SK-N-SH (cell line): ENCODE measurements at regions not wholly inside any gene's neighbourhood (a gene's known extent, or its start where the extent isn't known, plus 50 kb on each side); places are given as distances from the start of the nearest gene placed in this dataset.

Source experiments
- CTCF ChIA-PET: fragments of 300-600, 350-600 bp; formaldehyde crosslinking; extraction: SDS; loops from one replicate; lab custom pipeline; 2021; lab: Yijun Ruan, JAX
- POLR2A ChIA-PET: fragments of 350-600 bp; sonication (Branson Sonifier 250); formaldehyde crosslinking; extraction: SDS; loops from one replicate; lab custom pipeline; 2020; ENCODE audit warnings: antibody characterized with exemption, inconsistent platforms; lab: Yijun Ruan, JAX
- DNase-seq: peaks from one replicate; pipeline ENCODE4 v3.0.0; 2012
- H2AFZ ChIP-seq: fragments of 200-600 bp; sonication (generic); 2 replicates; pipeline ENCODE4 v1.8.1; 2016; ENCODE audit warnings: antibody characterized with exemption, mild to moderate bottlenecking, low read depth
- H3F3A ChIP-seq: fragments of 200-600 bp; sonication (generic); replicated peaks from 2 replicates; pipeline ENCODE3; 2016; ENCODE audit warnings: antibody characterized with exemption, mild to moderate bottlenecking; ENCODE audit not compliant: insufficient read depth
- H3K27ac ChIP-seq, 2 experiments: fragments of 200-500 bp in 1 of 2; fragments of 200-600 bp in 1 of 2; sonication (Bioruptor generic) in 1 of 2; sonication (generic), shearing (Covaris generic) in 1 of 2; 2 replicates each; pipeline versions ENCODE4 v1.5.1 to v1.6.1; 2014 to 2016; ENCODE audit warnings: low read depth in 2 of 2, inconsistent platforms in 1 of 2, low read length in 1 of 2, mild to moderate bottlenecking in 1 of 2, mixed read lengths in 1 of 2
- H3K27me3 ChIP-seq: fragments of 200-600 bp; sonication (generic), shearing (Covaris generic); 2 replicates; pipeline ENCODE4 v1.6.1; 2016; ENCODE audit warnings: mixed run types; ENCODE audit not compliant: insufficient read depth
- H3K36me3 ChIP-seq, 2 experiments: fragments of 200-500 bp in 1 of 2; fragments of 200-600 bp in 1 of 2; sonication (Bioruptor generic) in 1 of 2; sonication (generic) in 1 of 2; replicated peaks in 1 of 2; 2 replicates each; pipeline versions ENCODE3 to v1.5.1; 2014 to 2016; ENCODE audit warnings: low read length in 1 of 2, mild to moderate bottlenecking in 1 of 2; ENCODE audit not compliant: insufficient read depth in 2 of 2, control insufficient read depth in 1 of 2
- H3K4me1 ChIP-seq, 2 experiments: fragments of 200-500 bp in 1 of 2; fragments of 200-600 bp in 1 of 2; sonication (Bioruptor generic) in 1 of 2; sonication (generic), shearing (Covaris generic) in 1 of 2; 2 replicates each; pipeline versions ENCODE4 v1.5.1 to v1.6.1; 2014 to 2016; ENCODE audit warnings: low read depth in 1 of 2, low read length in 1 of 2, mixed run types in 1 of 2; ENCODE audit not compliant: insufficient read depth in 2 of 2, control insufficient read depth in 1 of 2
- H3K4me2 ChIP-seq: fragments of 200-600 bp; sonication (generic), shearing (Covaris generic); 2 replicates; pipeline ENCODE4 v1.6.1; 2017; ENCODE audit warnings: mixed run types
- H3K4me3 ChIP-seq, 2 experiments: fragments of 200-500 bp in 1 of 2; fragments of 200-600 bp in 1 of 2; sonication (Bioruptor generic) in 1 of 2; sonication (generic), shearing (Covaris generic) in 1 of 2; 2 replicates each; pipeline versions ENCODE4 v1.5.1 to v1.8.1; 2014 to 2016; ENCODE audit warnings: low read depth in 2 of 2, inconsistent platforms in 1 of 2, low read length in 1 of 2, mild to moderate bottlenecking in 1 of 2, mixed read lengths in 1 of 2, moderate library complexity in 1 of 2
- H3K79me2 ChIP-seq: fragments of 200-600 bp; sonication (generic); 2 replicates; pipeline ENCODE4 v1.8.1; 2017; ENCODE audit warnings: mild to moderate bottlenecking; ENCODE audit not compliant: insufficient read depth
- H3K9ac ChIP-seq: fragments of 200-600 bp; sonication (generic); 2 replicates; pipeline ENCODE4 v1.6.1; 2017; ENCODE audit warnings: mixed run types
- H3K9me2 ChIP-seq: fragments of 200-600 bp; sonication (generic); 2 replicates; pipeline ENCODE4 v1.6.1; 2017; ENCODE audit warnings: mixed run types
- H3K9me3 ChIP-seq: fragments of 200-600 bp; sonication (generic); 2 replicates; pipeline ENCODE4 v1.6.1; 2017; ENCODE audit warnings: mixed run types, mild to moderate bottlenecking, moderate library complexity
- H4K20me1 ChIP-seq: fragments of 200-600 bp; sonication (generic); 2 replicates; pipeline ENCODE4 v1.6.1; 2017; ENCODE audit warnings: mild to moderate bottlenecking, mixed run types; ENCODE audit not compliant: insufficient read depth
- CHD2 ChIP-seq: fragments of 150-350 bp; IDR thresholded peaks from 2 replicates; pipeline ENCODE4 v1.6.1; 2018; ENCODE audit warnings: low read length; ENCODE audit not compliant: partially characterized antibody
- CTCF ChIP-seq: fragments of 200-600 bp; sonication (generic); IDR thresholded peaks from 2 replicates; pipeline ENCODE4 v1.6.1; 2017; ENCODE audit warnings: antibody characterized with exemption, mild to moderate bottlenecking, moderate library complexity
- ELF1 ChIP-seq: IDR thresholded peaks from 2 replicates; pipeline ENCODE4 v1.4.0; 2012
- EP300 ChIP-seq, 2 experiments: IDR thresholded peaks; 2 replicates each; pipeline versions ENCODE4 v1.4.0 to v1.6.1; 2012; ENCODE audit warnings: borderline replicate concordance in 1 of 2, low read depth in 1 of 2, low read length in 1 of 2
- FOXJ3 ChIP-seq: sonication (generic); formaldehyde crosslinking; IDR thresholded peaks from 2 replicates; pipeline ENCODE4 v1.5.1; 2020; ENCODE audit warnings: mild to moderate bottlenecking, missing genetic modification reagents
- FOXM1 ChIP-seq: IDR thresholded peaks from 2 replicates; pipeline ENCODE4 v1.4.0; 2012; ENCODE audit warnings: low read depth, mild to moderate bottlenecking
- GATA2 ChIP-seq: sonication (generic); formaldehyde crosslinking; IDR thresholded peaks from 2 replicates; pipeline ENCODE4 v1.5.0; 2020; ENCODE audit warnings: mild to moderate bottlenecking, missing genetic modification reagents
- JUND ChIP-seq: IDR thresholded peaks from 2 replicates; pipeline ENCODE4 v1.4.0; 2012
- MAX ChIP-seq: IDR thresholded peaks from 2 replicates; pipeline ENCODE4 v1.4.0; 2012; ENCODE audit warnings: low read depth
- MEF2A ChIP-seq: IDR thresholded peaks from 2 replicates; pipeline ENCODE4 v1.4.0; 2012; ENCODE audit warnings: low read depth, borderline replicate concordance
- MXI1 ChIP-seq: IDR thresholded peaks from 2 replicates; pipeline ENCODE4 v1.6.1; 2012; ENCODE audit warnings: mild to moderate bottlenecking, low read depth, low read length, improper control_type of control experiment
- NFIC ChIP-seq: IDR thresholded peaks from 2 replicates; pipeline ENCODE4 v1.4.0; 2012; ENCODE audit warnings: borderline replicate concordance
- POLR2AphosphoS5 ChIP-seq: IDR thresholded peaks from 2 replicates; pipeline ENCODE4 v1.6.1; 2012; ENCODE audit warnings: low read depth, low read length
- RCOR1 ChIP-seq: fragments of 150-350 bp; IDR thresholded peaks from 2 replicates; pipeline ENCODE4 v1.6.1; 2017; ENCODE audit warnings: antibody characterized with exemption, low read length
- RFX5 ChIP-seq: IDR thresholded peaks from 2 replicates; pipeline ENCODE4 v1.6.1; 2012; ENCODE audit warnings: mild to moderate bottlenecking, improper control_type of control experiment, low read length
- RXRA ChIP-seq: IDR thresholded peaks from 2 replicates; pipeline ENCODE4 v1.4.0; 2012; ENCODE audit warnings: low read depth, mild to moderate bottlenecking, borderline replicate concordance
- TAF1 ChIP-seq: IDR thresholded peaks from 2 replicates; pipeline ENCODE4 v1.6.1; 2012; ENCODE audit warnings: low read depth, mild to moderate bottlenecking, low read length, moderate library complexity, borderline replicate concordance
- TCF12 ChIP-seq: IDR thresholded peaks from 2 replicates; pipeline ENCODE4 v1.4.0; 2012
- TEAD4 ChIP-seq: IDR thresholded peaks from 2 replicates; pipeline ENCODE4 v1.4.0; 2012; ENCODE audit warnings: mild to moderate bottlenecking, borderline replicate concordance; ENCODE audit not compliant: insufficient read depth
- USF1 ChIP-seq: IDR thresholded peaks from 2 replicates; pipeline ENCODE4 v1.4.0; 2012; ENCODE audit warnings: low read depth, borderline replicate concordance
- USF2 ChIP-seq: fragments of 150-350 bp; IDR thresholded peaks from 2 replicates; pipeline ENCODE4 v1.6.1; 2017; ENCODE audit warnings: antibody characterized with exemption, low read length, low read depth, borderline replicate concordance
- YY1 ChIP-seq: IDR thresholded peaks from 2 replicates; pipeline ENCODE4 v1.4.0; 2012; ENCODE audit warnings: low read depth, mild to moderate bottlenecking
- WGBS: methylation state at CpG from one replicate; pipeline ENCODE4 v1.1.6; 2017; ENCODE audit warnings: low lambda C conversion rate; 5-methylcytosine and 5-hydroxymethylcytosine counted together
- TF ChIP-seq, protein P1 (sequence below): fragments of 150-350 bp; IDR thresholded peaks from 2 replicates; pipeline ENCODE4 v1.6.1; 2016; ENCODE audit warnings: mild to moderate bottlenecking, low read depth, low read length

GRCh38 chr12:87924149-87924548 lies 105.1 kb downstream of the C12orf50 start:
- TF ChIP-seq, protein P1, sequence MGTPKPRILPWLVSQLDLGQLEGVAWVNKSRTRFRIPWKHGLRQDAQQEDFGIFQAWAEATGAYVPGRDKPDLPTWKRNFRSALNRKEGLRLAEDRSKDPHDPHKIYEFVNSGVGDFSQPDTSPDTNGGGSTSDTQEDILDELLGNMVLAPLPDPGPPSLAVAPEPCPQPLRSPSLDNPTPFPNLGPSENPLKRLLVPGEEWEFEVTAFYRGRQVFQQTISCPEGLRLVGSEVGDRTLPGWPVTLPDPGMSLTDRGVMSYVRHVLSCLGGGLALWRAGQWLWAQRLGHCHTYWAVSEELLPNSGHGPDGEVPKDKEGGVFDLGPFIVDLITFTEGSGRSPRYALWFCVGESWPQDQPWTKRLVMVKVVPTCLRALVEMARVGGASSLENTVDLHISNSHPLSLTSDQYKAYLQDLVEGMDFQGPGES, result no peak
- TF ChIP-seq FOXM1 (no peak), YY1 (no peak), USF2 (no peak), NFIC (no peak), ELF1 (no peak), MAX (no peak), MXI1 (no peak), TCF12 (no peak), RXRA (no peak), USF1 (no peak), EP300 (IDR thresholded peaks at IDR 0.05; ENCODE audit: borderline replicate concordance in 1 of 2, low read depth in 1 of 2, low read length in 1 of 2) (no peak), FOXJ3 (CRISPR knock-in tag) (no peak), TAF1 (no peak)
- peaks cover 3 to 5% of the 10 kb centered on the region in 2 experiments; a peak in 2 of 4 replicates for H3K4me1 ChIP-seq
- H2AFZ ChIP-seq, result no peak overlapping the region
- POLR2A ChIA-PET, result no interaction called here
- H3F3A ChIP-seq, result peaks cover 3% of the 10 kb centered on the region
- H3K9me2 ChIP-seq, result no peaks in the 10 kb centered on the region
- peak overlapping the region in 1 of 2 experiments; percentile 45; a peak in 1 of 4 replicates for H3K27ac ChIP-seq
- no peak overlapping the region; the same call in 1 of the 2 replicates for H3K4me2 ChIP-seq
- H3K79me2 ChIP-seq, result no peaks in the 10 kb centered on the region
- H3K9me3 ChIP-seq, result no peaks in the 10 kb centered on the region
- no peaks in the 10 kb centered on the region for H3K27me3 ChIP-seq
- no peaks in the 10 kb centered on the region for H3K36me3 ChIP-seq
- no peak for DNase-seq
- no peak overlapping the region for H3K9ac ChIP-seq
- no peak overlapping the region for H3K4me3 ChIP-seq
- no peaks in the 10 kb centered on the region for H4K20me1 ChIP-seq
- CTCF ChIA-PET, result interaction anchor here (0.7 kb wide), 1 partner anchor 1297 kb away, joined by 3 read pairs; no protein-coding TSS in a partner anchor

DNA sequence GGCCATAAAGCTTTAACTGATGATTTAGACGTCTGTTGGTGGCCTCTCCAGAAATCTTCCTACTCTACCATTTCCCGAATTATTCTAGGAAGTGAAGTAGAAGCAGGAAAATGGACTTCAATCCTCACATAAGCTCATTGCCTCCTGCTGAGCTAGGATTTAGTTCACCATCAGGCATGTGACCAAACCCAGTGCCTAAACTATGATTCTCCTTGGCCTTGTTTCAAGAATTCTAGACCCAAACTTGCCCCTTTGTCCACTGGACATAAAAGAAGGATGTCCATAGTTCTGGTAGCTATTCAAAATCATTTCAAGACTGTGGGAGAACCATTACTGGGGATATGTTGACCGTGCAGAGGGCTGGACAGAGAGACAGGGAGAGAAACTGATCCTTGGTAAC lies 105.8 kb downstream of the C12orf50 start:
- H3K9me3 ChIP-seq, result no peaks in the 10 kb centered on the region
- H3K36me3 ChIP-seq, result no peaks in the 10 kb centered on the region
- no peaks in the 10 kb centered on the region for H4K20me1 ChIP-seq
- DNase-seq, result no peak
- no peaks in the 10 kb centered on the region for H3K79me2 ChIP-seq
- H3K27me3 ChIP-seq, result no peaks in the 10 kb centered on the region
- no peak overlapping the region for H3K9ac ChIP-seq
- H3K4me1 ChIP-seq, result peaks cover 3 to 5% of the 10 kb centered on the region in 2 experiments; a peak in 2 of 4 replicates
- ChIA-PET POLR2A (no interaction called here), CTCF (interaction anchor here (1.8 kb wide), 1 partner anchor 10 kb away, joined by 6 read pairs; no protein-coding TSS in a partner anchor)
- peaks cover 3% of the 10 kb centered on the region for H3F3A ChIP-seq
- H3K4me2 ChIP-seq, result no peak overlapping the region
- no peaks in the 10 kb centered on the region for H3K9me2 ChIP-seq
- WGBS, result 67% methylated on average over 3 of the region's 3 CpGs
- H3K27ac ChIP-seq, result peak overlapping the region in 1 of 2 experiments; percentile 45; a peak in 1 of 4 replicates
- no peak overlapping the region for H3K4me3 ChIP-seq
- H2AFZ ChIP-seq, result 0 out of 2 replicates have a peak overlapping the region, but pooled peaks have one; percentile 8
- TF ChIP-seq TEAD4 (no peak), CTCF (no peak), TAF1 (no peak), EP300 (IDR thresholded peaks at IDR 0.05; ENCODE audit: borderline replicate concordance in 1 of 2, low read depth in 1 of 2, low read length in 1 of 2) (no peak), RCOR1 (no peak), JUND (no peak), RFX5 (no peak), POLR2AphosphoS5 (no peak), MEF2A (no peak), MXI1 (no peak), CHD2 (no peak), YY1 (no peak), GATA2 (CRISPR knock-in tag) (no peak)
- TF ChIP-seq, protein P1, result no peak
